KMS-11 (cell line): ENCODE measurements at regions not wholly inside any gene's neighbourhood (a gene's known extent, or its start where the extent isn't known, plus 50 kb on each side); places are given as distances from the start of the nearest gene placed in this dataset.
A peak's percentile ranks its signal among the peaks of the same experiment; 100 is the strongest.

Experiments
- H2AFZ ChIP-seq: fragments of 200-600 bp; sonication (generic); 2 replicates; pipeline ENCODE4 v1.6.1; 2016; ENCODE audit warnings: antibody characterized with exemption, mixed run types, low read depth
- H3K27ac ChIP-seq: fragments of 200-600 bp; sonication (generic); 2 replicates; pipeline ENCODE4 v1.6.1; 2016; ENCODE audit warnings: mild to moderate bottlenecking, mixed run types
- H3K27me3 ChIP-seq: fragments of 200-600 bp; sonication (generic); 2 replicates; pipeline ENCODE4 v1.6.1; 2017; ENCODE audit warnings: mild to moderate bottlenecking, low read depth, mixed run types, moderate library complexity; ENCODE audit not compliant: insufficient read depth
- H3K36me3 ChIP-seq: fragments of 200-600 bp; sonication (generic); 2 replicates; pipeline ENCODE4 v1.6.1; 2017; ENCODE audit warnings: mild to moderate bottlenecking, mixed run types; ENCODE audit not compliant: insufficient read depth
- H3K4me1 ChIP-seq: fragments of 200-600 bp; sonication (generic); 2 replicates; pipeline ENCODE4 v1.6.1; 2016; ENCODE audit warnings: mild to moderate bottlenecking, low read depth, mixed run types; ENCODE audit not compliant: poor library complexity, severe bottlenecking
- H3K4me2 ChIP-seq: fragments of 200-600 bp; sonication (generic); 2 replicates; pipeline ENCODE4 v1.7.0; 2016; ENCODE audit warnings: mild to moderate bottlenecking, mixed run types
- H3K4me3 ChIP-seq: fragments of 200-600 bp; sonication (generic); IDR thresholded peaks from 2 replicates; pipeline ENCODE4 v1.6.1; 2017; ENCODE audit warnings: low read depth, low read length, mixed read lengths; ENCODE audit not compliant: insufficient read depth
- H3K79me2 ChIP-seq: fragments of 200-600 bp; sonication (generic); 2 replicates; pipeline ENCODE4 v1.6.1; 2016; ENCODE audit warnings: low read depth, mixed run types; ENCODE audit not compliant: insufficient read depth
- H3K9ac ChIP-seq: fragments of 200-600 bp; sonication (generic); 2 replicates; pipeline ENCODE4 v1.6.1; 2016; ENCODE audit warnings: mild to moderate bottlenecking, mixed run types
- H4K20me1 ChIP-seq: fragments of 200-600 bp; sonication (generic); 2 replicates; pipeline ENCODE4 v1.6.1; 2016; ENCODE audit warnings: mild to moderate bottlenecking, mixed run types; ENCODE audit not compliant: insufficient read depth
- TF ChIP-seq, protein P1 (sequence below): fragments of 200-600 bp; sonication (generic); conservative IDR thresholded peaks from 2 replicates; pipeline ENCODE4 v1.6.1; 2017; ENCODE audit warnings: low read depth, mild to moderate bottlenecking, antibody characterized with exemption, low read length, moderate library complexity, mixed read lengths

- H3K27me3 ChIP-seq: no peaks in the 10 kb centered on the region
- no peak overlapping the region for H3K4me3 ChIP-seq
- H3K9ac ChIP-seq: peak overlapping the region; percentile 93; the same call in 1 of the 2 replicates
- TF ChIP-seq, protein P1, sequence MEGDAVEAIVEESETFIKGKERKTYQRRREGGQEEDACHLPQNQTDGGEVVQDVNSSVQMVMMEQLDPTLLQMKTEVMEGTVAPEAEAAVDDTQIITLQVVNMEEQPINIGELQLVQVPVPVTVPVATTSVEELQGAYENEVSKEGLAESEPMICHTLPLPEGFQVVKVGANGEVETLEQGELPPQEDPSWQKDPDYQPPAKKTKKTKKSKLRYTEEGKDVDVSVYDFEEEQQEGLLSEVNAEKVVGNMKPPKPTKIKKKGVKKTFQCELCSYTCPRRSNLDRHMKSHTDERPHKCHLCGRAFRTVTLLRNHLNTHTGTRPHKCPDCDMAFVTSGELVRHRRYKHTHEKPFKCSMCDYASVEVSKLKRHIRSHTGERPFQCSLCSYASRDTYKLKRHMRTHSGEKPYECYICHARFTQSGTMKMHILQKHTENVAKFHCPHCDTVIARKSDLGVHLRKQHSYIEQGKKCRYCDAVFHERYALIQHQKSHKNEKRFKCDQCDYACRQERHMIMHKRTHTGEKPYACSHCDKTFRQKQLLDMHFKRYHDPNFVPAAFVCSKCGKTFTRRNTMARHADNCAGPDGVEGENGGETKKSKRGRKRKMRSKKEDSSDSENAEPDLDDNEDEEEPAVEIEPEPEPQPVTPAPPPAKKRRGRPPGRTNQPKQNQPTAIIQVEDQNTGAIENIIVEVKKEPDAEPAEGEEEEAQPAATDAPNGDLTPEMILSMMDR: no peak
- no peaks in the 10 kb centered on the region for H3K36me3 ChIP-seq
- peaks cover 32% of the 10 kb centered on the region for H3K4me1 ChIP-seq
- peak overlapping the region; percentile 80; the same call in 1 of the 2 replicates for H2AFZ ChIP-seq
- H3K79me2 ChIP-seq: no peaks in the 10 kb centered on the region
- H4K20me1 ChIP-seq: no peaks in the 10 kb centered on the region
- H3K27ac ChIP-seq: peak overlapping the region; percentile 96; the same call in 1 of the 2 replicates
- peak overlapping the region; percentile 99 for H3K4me2 ChIP-seq
Observed at GRCh38 chr9:88074931-88075330, 63.3 kb downstream of the SPATA31C2 start.

GRCh38 chr9:88072831-88073375 lies 65.4 kb downstream of the SPATA31C2 start:
- no peaks in the 10 kb centered on the region for H3K79me2 ChIP-seq
- H3K27me3 ChIP-seq: no peaks in the 10 kb centered on the region
- H3K9ac ChIP-seq: no peak overlapping the region
- no peak overlapping the region for H3K27ac ChIP-seq
- TF ChIP-seq, protein P1: no peak
- peaks cover 30% of the 10 kb centered on the region for H3K4me1 ChIP-seq
- H3K4me3 ChIP-seq: no peak overlapping the region
- no peaks in the 10 kb centered on the region for H4K20me1 ChIP-seq
- no peak overlapping the region for H3K4me2 ChIP-seq
- no peak overlapping the region for H2AFZ ChIP-seq
- H3K36me3 ChIP-seq: no peaks in the 10 kb centered on the region

- Histone ChIP-seq H4K20me1 (no peaks in the 10 kb centered on the region), H3K4me2 (no peak overlapping the region), H3K4me3 (no peak overlapping the region), H3K4me1 (peaks cover 19% of the 10 kb centered on the region), H3K27me3 (no peaks in the 10 kb centered on the region), H3K9ac (no peak overlapping the region), H3K79me2 (no peaks in the 10 kb centered on the region), H2AFZ (no peak overlapping the region), H3K27ac (no peak overlapping the region), H3K36me3 (no peaks in the 10 kb centered on the region)
- TF ChIP-seq, protein P1: no peak
Observed at GRCh38 chr9:88071331-88071730, 66.9 kb downstream of the SPATA31C2 start.

GRCh38 chr9:88065619-88066018 lies 72.7 kb downstream of the SPATA31C2 start:
- Histone ChIP-seq H2AFZ (no peak overlapping the region), H3K4me2 (no peak overlapping the region), H3K27me3 (no peaks in the 10 kb centered on the region), H3K4me3 (no peak overlapping the region), H3K9ac (no peak overlapping the region), H3K4me1 (no peaks in the 10 kb centered on the region), H3K36me3 (no peaks in the 10 kb centered on the region), H3K79me2 (no peaks in the 10 kb centered on the region), H4K20me1 (no peaks in the 10 kb centered on the region), H3K27ac (no peak overlapping the region)
- TF ChIP-seq, protein P1: no peak
